Right forelimb (tissue), 1 donor: ENCODE measurements at regions not wholly inside any gene's neighbourhood (a gene's known extent, or its start where the extent isn't known, plus 50 kb on each side); places are given as distances from the start of the nearest gene placed in this dataset.
A peak's percentile ranks its signal among the peaks of the same experiment; 100 is the strongest.

ENCODE experiments used
- DNase-seq: peaks from one replicate; pipeline ENCODE4 v3.0.0-alpha.2; 2018

DNA sequence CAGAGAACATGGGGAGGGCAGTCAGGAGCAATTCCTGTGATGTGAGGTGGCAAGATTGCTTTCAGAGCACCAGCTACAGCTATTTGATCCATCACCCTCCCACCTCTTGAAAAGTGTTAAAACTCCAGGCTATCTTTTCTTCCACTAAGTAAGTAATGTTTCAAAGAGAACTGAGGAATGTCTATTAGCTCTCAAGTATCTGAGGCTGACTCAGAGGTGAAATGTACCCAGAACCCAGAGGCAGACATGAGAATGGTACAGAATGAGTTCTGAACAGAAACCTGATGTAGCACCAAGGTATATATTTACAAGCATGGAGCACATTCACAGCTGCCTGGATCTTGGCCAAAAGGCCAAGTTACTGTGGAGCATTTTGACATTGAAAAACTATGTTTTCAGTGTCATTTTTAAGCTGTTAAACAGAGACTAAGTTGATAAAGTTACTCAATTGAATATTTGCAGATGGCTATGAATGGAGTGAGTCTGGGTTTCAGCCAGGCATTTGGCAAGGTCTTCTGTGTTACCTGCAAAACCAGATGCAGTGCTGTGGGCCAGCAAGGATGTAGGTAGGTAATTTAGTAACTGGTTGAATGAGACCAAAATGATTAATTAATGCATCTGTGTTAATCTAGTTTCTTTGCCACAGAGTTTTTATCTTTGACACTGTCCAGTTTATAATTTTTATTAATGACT, 227.7 kb upstream of the CD96 start:
- DNase-seq: no peak

GRCh38 chr3:111314898-111315297, 227.1 kb upstream of the CD96 start:
- no peak for DNase-seq

GRCh38 chr3:111315930-111316587, 225.9 kb upstream of the CD96 start:
- DNase-seq: no peak

GRCh38 chr3:111318289-111318688, 223.7 kb upstream of the CD96 start:
- no peak for DNase-seq

DNA sequence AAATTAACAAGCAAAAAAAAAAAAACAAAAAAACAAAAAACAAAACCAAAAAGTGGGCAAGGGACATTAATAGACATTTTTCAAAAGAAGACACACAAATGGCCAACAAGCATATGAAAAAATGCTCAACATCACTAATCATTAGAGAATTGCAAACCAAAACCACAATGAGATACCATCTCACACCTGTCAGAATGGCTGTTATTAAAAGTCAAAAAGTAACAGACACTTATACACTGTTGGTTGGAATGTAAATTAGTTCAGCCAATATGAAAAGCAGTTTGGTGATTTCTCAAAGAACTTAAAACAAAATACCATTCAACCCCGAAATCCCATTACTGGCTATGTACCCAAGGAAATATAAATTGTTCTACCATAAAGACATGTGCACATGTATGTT, 222.4 kb upstream of the CD96 start:
- DNase-seq: no peak

- DNase-seq: no peak
Observed at GRCh38 chr3:111321786-111322185, 220.2 kb upstream of the CD96 start.

GRCh38 chr3:111323019-111323418, 219.0 kb upstream of the CD96 start:
- DNase-seq: no peak

GRCh38 chr3:111324151-111324550, 217.8 kb upstream of the CD96 start:
- no peak for DNase-seq

DNA sequence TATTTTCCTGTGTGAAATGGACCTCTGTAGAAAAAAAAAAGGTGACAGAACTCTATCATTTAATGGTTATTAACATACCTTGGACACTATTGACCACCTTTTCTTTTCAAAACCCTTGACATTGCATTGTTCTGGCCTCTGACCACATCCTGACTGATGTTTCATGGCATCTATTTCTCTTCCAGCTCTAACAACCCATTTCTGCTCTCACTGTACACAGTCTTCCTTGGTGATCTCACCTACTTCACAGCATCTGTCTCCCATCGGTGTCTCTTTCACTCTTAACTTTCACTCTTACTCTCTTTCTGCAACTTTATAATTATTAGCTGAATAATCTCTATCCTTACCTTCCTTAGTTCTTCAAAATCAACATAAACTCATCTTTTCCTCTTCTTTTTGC, 217.4 kb upstream of the CD96 start:
- no peak for DNase-seq

- DNase-seq: no peak
Observed at GRCh38 chr3:111325160-111325718, 216.8 kb upstream of the CD96 start.

DNA sequence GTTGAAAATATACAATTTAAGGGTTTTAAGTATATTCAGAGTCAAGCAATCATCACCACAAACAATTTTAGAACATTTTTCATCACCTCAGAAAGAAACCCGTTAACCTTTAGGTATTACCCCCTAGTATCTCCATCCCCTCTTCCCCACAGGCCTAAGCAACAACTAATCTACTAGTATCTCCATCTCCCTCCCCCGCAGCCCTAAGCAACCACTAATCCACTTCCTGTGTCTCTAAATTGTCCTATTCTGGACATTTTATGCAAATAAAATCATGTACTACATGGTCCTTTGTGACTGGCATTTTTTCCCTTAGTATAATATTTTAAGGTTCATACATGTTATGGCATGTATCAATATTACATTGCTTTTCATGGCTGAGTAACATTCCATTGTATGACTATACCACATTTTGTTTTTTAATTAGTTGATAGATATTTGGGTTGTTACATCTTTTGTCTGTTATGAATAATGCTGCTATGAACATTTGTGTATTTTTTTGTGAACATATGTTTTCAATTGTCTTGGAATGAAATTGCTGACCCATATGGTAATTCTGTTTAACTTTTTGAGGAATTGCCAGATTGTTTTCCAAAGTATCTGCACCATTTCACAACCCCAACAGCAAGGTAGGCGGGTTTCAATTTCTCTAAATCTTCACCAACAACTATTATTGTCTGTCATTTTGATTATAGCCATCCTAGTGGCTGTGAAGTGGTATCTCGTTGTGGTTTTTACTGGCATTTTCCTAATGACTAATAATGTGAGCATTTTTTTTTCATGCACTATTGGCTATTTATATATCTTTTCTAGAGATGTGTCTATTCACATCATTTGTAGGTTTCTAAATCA, 215.6 kb upstream of the CD96 start:
- no peak for DNase-seq

- DNase-seq: no peak
Observed at GRCh38 chr3:111331306-111331705, 210.7 kb upstream of the CD96 start.

- DNase-seq: no peak
Observed at GRCh38 chr3:111331912-111332311, 210.1 kb upstream of the CD96 start.

GRCh38 chr3:111332488-111333080, 209.4 kb upstream of the CD96 start:
- peak; percentile 48 for DNase-seq

GRCh38 chr3:111333642-111334041, 208.4 kb upstream of the CD96 start:
- no peak for DNase-seq

- no peak for DNase-seq
Observed at GRCh38 chr3:111335512-111336303, 206.3 kb upstream of the CD96 start.

GRCh38 chr3:111336511-111336910, 205.5 kb upstream of the CD96 start:
- DNase-seq: no peak

DNA sequence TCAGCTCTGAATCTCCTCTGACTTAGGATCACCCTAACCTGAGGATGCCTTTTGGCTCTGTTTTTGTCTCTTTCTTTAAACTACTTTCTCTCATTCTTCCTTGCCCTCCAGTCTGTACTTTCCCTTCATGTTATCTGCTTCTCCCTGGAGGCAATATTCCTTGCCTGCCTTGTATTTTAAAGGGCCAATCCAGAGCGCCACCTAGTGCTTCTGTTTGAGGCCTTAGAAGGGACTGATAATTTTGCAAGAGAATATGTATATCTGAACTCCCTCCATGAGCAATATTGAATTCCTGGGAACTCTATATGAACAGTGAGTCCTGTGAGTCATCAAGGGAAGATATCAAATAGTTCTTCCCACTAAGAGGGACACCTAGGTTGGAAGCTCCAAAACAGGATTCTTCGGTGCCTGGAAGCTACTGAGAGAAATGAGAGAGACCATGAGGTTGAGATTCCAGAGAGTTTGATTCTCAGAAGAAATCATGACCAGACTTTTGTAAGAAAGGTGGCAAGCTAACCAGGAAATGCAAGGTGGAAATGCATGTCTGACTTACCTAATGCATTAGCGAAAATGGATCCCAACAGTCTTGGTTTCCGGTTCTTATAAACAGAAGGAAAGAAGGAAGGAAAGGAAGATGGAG, 203.8 kb upstream of the CD96 start:
- DNase-seq: peak; percentile 58

- DNase-seq: no peak
Observed at GRCh38 chr3:111339017-111339416, 203.0 kb upstream of the CD96 start.

GRCh38 chr3:111351334-111351733, 190.7 kb upstream of the CD96 start:
- no peak for DNase-seq

DNA sequence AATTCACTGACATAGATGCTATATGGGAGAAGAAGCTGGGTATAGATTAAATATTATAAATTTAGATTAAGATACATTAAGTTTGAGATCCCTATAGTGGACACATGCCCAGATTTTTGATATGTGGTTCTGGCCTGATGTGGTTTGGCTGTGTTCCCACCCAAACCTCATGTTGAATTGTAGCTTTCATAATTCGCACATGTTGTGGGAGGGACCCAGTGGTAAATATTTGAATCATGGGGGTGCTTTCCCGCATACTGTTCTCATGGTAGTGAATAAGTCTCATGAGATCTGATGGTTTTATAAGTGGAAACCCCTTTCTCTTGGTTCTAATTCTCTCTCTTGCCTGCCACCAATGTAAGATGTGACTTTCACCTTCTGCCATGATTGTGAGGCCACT, 189.4 kb upstream of the CD96 start:
- no peak for DNase-seq
